ENCODE measurements at regions not wholly inside any gene's neighbourhood (a gene's known extent, or its start where the extent isn't known, plus 50 kb on each side); places are given as distances from the start of the nearest gene placed in this dataset.
"Not testable (repeated sequence)": the region's sequence is repeated elsewhere in the genome, so short reads cannot be mapped to it uniquely, and the experiment has no call there.

GRCh38 chr7:46594831-46595230 lies 673.8 kb upstream of the IGFBP3 start:
- not testable (repeated sequence) for TF ChIP-seq POLR2A (IDR thresholded peaks at IDR 0.05; ENCODE audit: low read depth, low read length); POLR2AphosphoS5 (IDR thresholded peaks at IDR 0.05; ENCODE audit: low read depth, low read length); TAF1 (IDR thresholded peaks at IDR 0.05; ENCODE audit: low read depth, low read length); POU2F2 (IDR thresholded peaks at IDR 0.05; ENCODE audit: low read depth, low read length); PAX5 (IDR thresholded peaks at IDR 0.05; ENCODE audit: insufficient read depth, low read length, severe bottlenecking); SPI1 (IDR thresholded peaks at IDR 0.05; ENCODE audit: low read depth, low read length)
